H1 (cell line): ENCODE measurements at regions not wholly inside any gene's neighbourhood (a gene's known extent, or its start where the extent isn't known, plus 50 kb on each side); places are given as distances from the start of the nearest gene placed in this dataset.
"Not testable (repeated sequence)": the region's sequence is repeated elsewhere in the genome, so short reads cannot be mapped to it uniquely, and the experiment has no call there.

Source experiments
- JUND ChIP-seq: IDR thresholded peaks from 2 replicates; pipeline ENCODE4 v1.6.1; 2011; ENCODE audit warnings: mild to moderate bottlenecking, improper control_type of control experiment, low read length
- RFX5 ChIP-seq: IDR thresholded peaks from 2 replicates; pipeline ENCODE4 v1.6.1; 2011; ENCODE audit warnings: low read depth, low read length, improper control_type of control experiment, borderline replicate concordance

DNA sequence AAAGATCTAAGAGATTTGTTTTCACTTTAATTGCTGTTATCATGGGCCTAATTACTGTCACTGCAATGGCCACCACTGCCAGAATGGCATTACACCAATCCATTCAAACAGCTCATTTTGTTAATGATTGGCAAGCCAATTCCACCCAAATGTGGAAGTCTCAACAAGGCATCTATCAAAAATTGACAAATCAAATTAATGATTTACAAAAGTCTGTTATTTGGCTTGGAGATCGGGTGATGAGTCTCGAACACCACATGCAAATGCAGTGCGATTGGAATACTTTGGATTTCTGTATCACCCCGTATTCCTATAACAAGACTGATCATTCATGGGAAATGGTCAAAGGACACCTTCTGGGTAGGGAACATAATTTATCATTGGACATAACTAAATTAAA lies 568.7 kb upstream of the PTGER4 start:
- not testable (repeated sequence) for TF ChIP-seq RFX5, JUND
